ENCODE measurements at regions not wholly inside any gene's neighbourhood (a gene's known extent, or its start where the extent isn't known, plus 50 kb on each side); places are given as distances from the start of the nearest gene placed in this dataset.

- Histone ChIP-seq H2AK9ac (replicated peaks; ENCODE audit: low read depth, low read length, poor library complexity) (no peak overlapping the region), H3K23ac (ENCODE audit: low read depth, low read length) (no peak overlapping the region), H3K27ac (ENCODE audit: insufficient read depth, low read length) (no peak overlapping the region), H3K4me2 (ENCODE audit: low read depth, low read length) (no peak overlapping the region), H3K9me3 (ENCODE audit: control insufficient read depth, insufficient read depth, low read length) (no peaks in the 10 kb centered on the region), H2BK120ac (ENCODE audit: low read depth, low read length) (no peak overlapping the region), H2AFZ (replicated peaks; ENCODE audit: low read length, poor library complexity) (peak overlapping the region; percentile 18), H4K8ac (ENCODE audit: low read depth in 2 of 2, low read length in 2 of 2) (no peak overlapping the region), H3K14ac (replicated peaks; ENCODE audit: low read depth, low read length) (no peak overlapping the region), H3K9ac (ENCODE audit: low read depth, low read length) (no peak overlapping the region), H3K4me1 (ENCODE audit: control insufficient read depth, insufficient read depth, low read length) (no peaks in the 10 kb centered on the region), H4K20me1 (ENCODE audit: insufficient read depth, low read length) (no peaks in the 10 kb centered on the region), H2AK5ac (ENCODE audit: low read depth, low read length) (no peak overlapping the region), H2BK15ac (ENCODE audit: low read depth, low read length) (no peak overlapping the region), H3K79me1 (ENCODE audit: low read depth in 1 of 2, low read length in 2 of 2) (no peaks in the 10 kb centered on the region), H4K91ac (ENCODE audit: insufficient read depth, low read depth, low read length) (no peak overlapping the region), H2BK5ac (ENCODE audit: low read depth, low read length, poor library complexity, severe bottlenecking) (no peak overlapping the region), H3K9me1 (ENCODE audit: insufficient read depth, low read length) (no peaks in the 10 kb centered on the region), H3K4me3 (ENCODE audit: insufficient read depth, low read depth, low read length) (no peak overlapping the region), H3K4ac (ENCODE audit: low read depth, low read length) (no peak overlapping the region), H3K18ac (ENCODE audit: low read depth, low read length) (no peak overlapping the region), H3K56ac (ENCODE audit: extremely low read depth, insufficient read depth, low read length) (no peak overlapping the region), H2BK20ac (ENCODE audit: low read depth, low read length) (no peak overlapping the region), H3K36me3 (ENCODE audit: control insufficient read depth, insufficient read depth, low read length) (no peaks in the 10 kb centered on the region), H3K27me3 (ENCODE audit: control insufficient read depth, insufficient read depth, low read length) (peaks cover 1% of the 10 kb centered on the region; the same call in 1 of the 2 replicates), H4K5ac (ENCODE audit: low read depth, low read length) (no peak overlapping the region)
- DNase-seq = no peak
- ATAC-seq (ENCODE audit: low read depth) = peak; percentile 46
- dilution Hi-C loops (cut with HindIII; ENCODE audit: low sequenced_read_pairs, unreplicated experiment) (no loop called here), intact Hi-C loops (cut with micrococcal nuclease) (no loop called here), in situ Hi-C loops (cut with MboI; ENCODE audit: low sequenced_read_pairs) (no loop called here)
- 10% methylated on average over 4 of the region's 14 CpGs; no CpG with 5 or more reads in 1 of the 2 experiments for WGBS, 2 experiments (ENCODE audit: extremely low coverage in 2 of 2, insufficient read length in 1 of 2)
- POLR2A ChIA-PET (ENCODE audit: unreplicated experiment) = no interaction called here
- BruUV-seq (replicated peaks) = no TSS peak
- CTCF ChIA-PET = interaction anchor here (1.2 kb wide), 1 partner anchor 27 kb away, joined by 3 read pairs; no protein-coding TSS in a partner anchor
- no peak for TF ChIP-seq SMC3 (IDR thresholded peaks at IDR 0.05; ENCODE audit: low read depth, low read length)
- TF ChIP-seq MAZ (IDR thresholded peaks at IDR 0.05; ENCODE audit: borderline replicate concordance, low read depth, low read length) = no peak
- TF ChIP-seq POLR2A (IDR thresholded peaks at IDR 0.05; ENCODE audit: low read depth, low read length) = no peak
- no peak for TF ChIP-seq RFX5 (IDR thresholded peaks at IDR 0.05; ENCODE audit: low read depth, low read length)
- TF ChIP-seq MXI1 (IDR thresholded peaks at IDR 0.05; ENCODE audit: borderline replicate concordance, low read depth, low read length) = no peak
- no peak for TF ChIP-seq CTCF (conservative IDR thresholded peaks at IDR 0.05; ENCODE audit: low read depth, low read length)
- TF ChIP-seq CHD1 (IDR thresholded peaks at IDR 0.05; ENCODE audit: low read depth, low read length) = no peak
- TF ChIP-seq NFE2L2 (IDR thresholded peaks at IDR 0.05; ENCODE audit: low read depth, low read length) = no peak
- no peak for TF ChIP-seq ELK1 (IDR thresholded peaks at IDR 0.05; ENCODE audit: borderline replicate concordance, low read depth, low read length)
- TF ChIP-seq CEBPB (IDR thresholded peaks at IDR 0.05; ENCODE audit: low read depth, low read length) = no peak
- TF ChIP-seq RAD21 (IDR thresholded peaks at IDR 0.05; ENCODE audit: low read length) = no peak
- TF ChIP-seq BHLHE40 (IDR thresholded peaks at IDR 0.05; ENCODE audit: low read depth, low read length) = no peak
- no peak for TF ChIP-seq RCOR1 (IDR thresholded peaks at IDR 0.05; ENCODE audit: insufficient replicate concordance, low read length)
- TF ChIP-seq USF2 (IDR thresholded peaks at IDR 0.05; ENCODE audit: low read depth, low read length) = no peak
- no peak for TF ChIP-seq MAFK (IDR thresholded peaks at IDR 0.05; ENCODE audit: low read depth, low read length)
These were observed 52.2 kb upstream of the HMGXB4 start for GRCh38 chr22:35204807-35205775.
